ENCODE measurements at regions not wholly inside any gene's neighbourhood (a gene's known extent, or its start where the extent isn't known, plus 50 kb on each side); places are given as distances from the start of the nearest gene placed in this dataset.
"Not testable (repeated sequence)": the region's sequence is repeated elsewhere in the genome, so short reads cannot be mapped to it uniquely, and the experiment has no call there.

DNA sequence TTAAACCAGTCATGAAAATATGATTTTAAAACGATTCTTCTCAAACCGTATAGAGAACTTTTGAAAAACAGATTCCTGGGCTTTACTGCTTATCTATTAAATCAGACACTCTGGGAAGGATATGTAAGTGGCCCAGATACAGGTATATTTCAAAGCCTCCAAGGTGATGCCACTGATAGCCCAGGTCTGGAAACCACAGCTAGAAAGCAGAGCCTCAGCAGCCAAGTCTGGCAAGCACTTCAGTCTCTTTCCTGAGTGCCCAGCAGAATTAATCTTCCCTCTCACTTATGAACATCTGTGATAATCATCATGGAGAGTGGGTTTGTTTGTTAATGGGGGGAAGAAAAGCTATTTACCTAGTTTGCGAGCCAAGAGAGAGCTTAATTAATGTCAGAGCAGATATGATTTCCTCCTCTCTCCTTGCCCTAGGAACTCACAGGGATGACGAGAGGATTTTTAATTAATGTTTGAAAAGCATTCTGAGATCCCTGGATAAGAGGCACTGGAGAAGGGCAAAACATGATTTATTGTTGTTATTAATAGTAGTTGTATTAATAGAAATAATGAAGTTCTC, 368.4 kb downstream of the TLE1 start:
- DNase-seq: no peak

DNA sequence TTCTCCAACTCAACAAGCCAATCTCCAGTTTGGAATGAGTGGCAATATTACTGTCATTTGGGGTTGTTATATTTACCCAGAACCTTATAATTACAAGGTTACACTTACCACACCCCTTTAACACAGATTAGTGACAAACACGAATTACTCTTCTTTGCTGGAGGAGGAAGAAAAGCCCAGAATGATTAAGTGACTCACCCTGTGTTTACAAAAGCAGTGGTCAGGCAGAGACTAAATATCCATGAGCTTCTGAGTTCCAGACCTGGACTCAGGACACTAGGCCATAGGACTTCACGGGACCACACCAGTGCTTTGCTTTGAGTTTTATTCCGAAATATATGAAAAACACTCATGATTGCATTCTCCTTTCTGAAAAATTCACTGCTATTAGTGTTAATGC, 370.8 kb downstream of the TLE1 start:
- DNase-seq: no peak

DNA sequence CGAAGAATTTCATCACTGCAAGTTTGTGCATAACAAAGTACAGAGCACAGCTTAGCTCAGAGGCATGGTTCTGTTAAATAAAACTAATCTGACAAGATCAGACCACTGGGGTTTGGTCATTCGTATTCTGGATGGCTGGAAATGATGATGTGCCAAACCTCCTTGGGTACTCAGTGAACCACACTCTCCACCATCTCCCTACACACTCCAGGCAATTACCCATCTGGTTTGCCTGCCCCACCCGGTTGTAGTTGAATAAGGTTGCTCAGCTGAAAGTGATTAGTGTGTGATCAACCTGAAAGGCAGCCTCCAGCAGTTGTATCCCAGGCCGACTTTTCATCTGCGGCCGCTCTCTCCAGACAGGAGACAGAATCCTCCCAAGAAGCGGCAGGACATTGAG, 371.4 kb downstream of the TLE1 start:
- no peak for DNase-seq

DNA sequence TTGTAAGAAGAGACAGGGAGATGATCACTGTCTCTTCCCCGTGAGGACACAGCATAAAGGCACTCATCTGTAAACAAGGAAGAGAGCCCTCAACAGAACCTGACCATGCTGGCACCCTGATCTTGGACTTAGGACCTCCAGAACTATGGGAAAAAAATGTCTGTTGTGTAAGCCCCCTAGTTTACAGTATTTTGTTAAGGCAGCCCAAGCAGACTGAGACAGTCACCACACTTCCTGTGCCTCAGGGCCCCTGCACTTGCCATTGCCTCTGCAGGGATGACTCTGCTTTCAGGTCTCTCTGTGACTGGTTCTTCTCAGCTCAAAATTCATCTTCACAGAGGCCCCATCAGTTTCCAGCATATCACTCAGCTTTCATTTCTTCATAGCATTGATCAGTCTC, 372.1 kb downstream of the TLE1 start:
- DNase-seq: no peak

DNA sequence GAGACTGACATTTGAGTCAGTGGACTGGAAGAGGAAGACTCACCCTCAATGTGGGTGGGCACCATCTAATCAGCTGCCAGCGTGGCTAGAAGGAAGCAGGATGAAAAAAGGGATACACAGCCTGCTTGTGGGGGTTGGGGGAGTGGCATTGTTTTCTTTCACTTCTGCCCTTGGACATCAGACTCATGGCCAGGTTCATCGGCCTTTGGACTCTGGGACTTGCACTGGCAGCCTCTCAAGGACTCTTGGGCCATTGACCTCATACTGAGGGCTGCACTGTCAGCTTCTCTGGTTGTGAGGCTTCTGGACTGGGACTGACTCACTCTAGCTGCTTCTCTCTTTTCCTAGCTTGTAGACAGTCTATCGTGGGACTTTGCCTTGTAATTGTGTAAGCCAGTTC, 374.9 kb downstream of the TLE1 start:
- no peak for DNase-seq

DNA sequence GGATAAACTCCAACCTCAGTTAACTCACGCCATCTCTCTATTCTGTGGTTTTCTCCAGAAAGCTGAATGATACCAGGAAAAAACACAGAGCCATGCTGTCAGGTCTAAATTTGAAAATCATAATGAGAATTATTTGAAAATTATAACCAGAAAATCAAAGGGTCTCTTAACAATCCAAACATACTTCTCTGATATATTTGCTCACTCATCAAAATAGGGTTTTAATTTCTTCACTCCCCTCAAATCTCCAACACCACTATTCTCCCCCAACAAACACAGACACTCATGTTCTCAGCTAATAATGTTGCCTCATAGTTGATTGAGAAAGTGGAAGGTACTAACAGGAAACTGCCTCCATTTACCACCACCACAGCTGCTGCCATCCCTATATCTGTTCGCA, 375.5 kb downstream of the TLE1 start:
- no peak for DNase-seq

DNA sequence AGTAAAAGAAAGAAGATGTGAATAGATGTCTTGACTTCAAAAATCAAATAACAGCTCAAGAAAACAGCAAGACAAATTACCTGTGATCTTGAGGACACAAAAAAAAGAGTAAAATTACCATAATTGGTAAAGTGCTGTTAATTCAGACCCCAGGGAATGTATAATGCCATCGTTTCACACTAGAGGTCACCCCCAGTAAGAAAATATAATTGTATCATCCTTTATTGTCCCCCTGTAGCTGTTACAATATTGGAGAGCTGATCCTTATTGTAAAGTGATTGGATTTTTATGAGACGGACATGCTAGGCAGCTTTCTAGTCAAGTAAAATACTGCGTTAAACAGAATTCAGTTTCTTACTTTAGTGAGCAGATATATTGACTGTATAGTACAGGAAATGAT, 377.0 kb downstream of the TLE1 start:
- no peak for DNase-seq

DNA sequence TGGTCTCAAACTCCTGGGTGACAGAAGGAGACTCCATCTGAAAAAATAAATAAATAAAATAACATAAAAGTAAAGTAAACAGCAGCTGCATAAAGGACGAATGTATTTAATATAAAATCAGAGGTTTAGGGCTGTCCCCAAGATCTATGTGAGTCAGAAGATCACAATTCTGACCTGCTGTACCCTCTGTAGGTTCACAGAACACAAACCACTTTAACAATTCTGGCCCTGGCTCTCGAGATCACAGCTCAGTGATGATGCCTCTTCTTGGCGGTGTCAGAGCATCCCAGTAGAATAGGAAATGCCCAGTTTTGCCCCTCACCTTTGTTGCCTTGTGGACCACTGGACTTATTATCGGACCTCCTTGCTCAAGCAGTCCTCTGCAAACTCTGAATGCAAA, 380.9 kb downstream of the TLE1 start:
- no peak for DNase-seq

DNA sequence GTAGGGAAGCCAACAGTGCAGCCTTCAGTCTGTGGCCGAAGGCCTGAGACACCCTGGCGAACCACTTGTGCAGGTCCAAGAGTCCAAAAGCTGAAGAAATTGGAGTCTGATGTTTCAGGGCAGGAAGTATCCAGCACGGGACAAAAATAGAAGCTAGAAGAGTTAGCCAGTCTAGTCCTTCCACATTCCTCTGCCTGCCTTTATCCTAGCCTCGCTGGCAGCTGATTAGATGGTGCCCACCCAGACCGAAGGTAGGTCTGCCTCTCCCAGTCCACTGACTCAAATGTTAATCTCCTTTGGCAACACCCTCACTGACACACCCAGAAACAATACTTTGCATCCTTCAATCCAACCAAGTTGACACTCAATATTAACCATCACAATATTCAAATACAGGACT, 381.6 kb downstream of the TLE1 start:
- not testable (repeated sequence) for DNase-seq

DNA sequence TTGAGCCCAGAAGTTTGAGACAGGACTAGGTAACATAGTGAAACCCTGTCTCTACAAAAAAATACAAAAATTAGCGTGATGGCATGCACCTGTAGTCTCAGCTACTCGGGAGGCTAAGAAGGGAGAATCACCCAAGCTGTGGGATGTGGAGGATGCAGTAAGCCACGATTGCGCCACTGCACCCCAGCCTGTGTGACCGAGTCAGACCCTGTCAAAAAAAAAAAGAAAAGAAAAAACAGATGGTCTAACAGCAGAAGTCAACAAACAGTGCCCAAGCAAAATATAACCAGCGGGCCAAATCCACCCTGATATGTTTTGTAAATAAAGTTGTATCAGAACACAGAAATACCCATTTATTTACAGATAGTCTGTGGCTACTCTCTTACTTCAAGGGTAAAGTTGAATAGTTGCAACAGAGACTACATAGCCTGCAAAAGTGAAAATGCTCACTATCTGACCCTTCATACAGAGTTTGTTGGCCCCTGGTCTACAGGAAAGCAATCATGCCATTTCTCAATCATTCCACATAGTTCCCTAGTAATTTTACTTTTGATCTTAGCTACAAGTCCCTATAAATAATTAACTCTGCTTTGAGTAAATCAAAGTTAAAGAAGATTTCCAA, 383.7 kb downstream of the TLE1 start:
- no peak for DNase-seq

DNA sequence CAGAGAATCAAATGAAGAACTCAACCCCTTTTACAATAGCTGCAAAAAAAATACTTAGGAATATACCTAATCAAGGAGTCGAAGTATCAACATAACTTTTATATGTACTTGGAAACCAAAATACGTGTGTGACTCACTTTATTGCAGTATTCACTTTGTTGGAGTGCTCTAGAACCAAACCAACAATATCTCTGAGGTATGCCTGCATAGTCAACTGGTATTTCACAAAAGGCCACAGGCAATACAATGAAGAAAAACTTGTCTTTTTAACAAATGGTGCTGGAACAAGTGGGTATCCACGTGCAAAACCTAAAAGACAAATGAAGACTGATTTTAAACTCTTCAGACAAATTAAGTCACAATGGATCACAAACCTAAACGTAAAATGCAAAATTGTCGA, 385.7 kb downstream of the TLE1 start:
- no peak for DNase-seq

DNA sequence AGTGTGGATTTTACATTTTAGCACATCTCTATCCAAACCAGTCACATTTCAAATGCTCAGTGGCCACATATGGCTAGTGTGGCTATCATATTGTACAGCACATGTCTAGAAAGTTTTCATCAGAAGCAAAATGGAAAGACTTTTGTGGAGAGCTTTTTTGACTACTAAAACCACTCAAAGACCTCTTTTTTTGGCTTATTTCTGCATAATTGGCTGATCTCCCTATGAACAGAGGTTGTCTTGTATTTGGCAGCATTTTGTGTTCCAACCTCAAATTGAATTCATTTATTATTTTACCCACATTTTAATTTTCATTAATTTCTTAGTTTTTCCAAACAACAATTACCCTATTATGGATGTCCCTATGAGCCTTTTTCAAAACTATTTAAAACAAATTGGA, 395.7 kb downstream of the TLE1 start:
- DNase-seq: no peak

DNA sequence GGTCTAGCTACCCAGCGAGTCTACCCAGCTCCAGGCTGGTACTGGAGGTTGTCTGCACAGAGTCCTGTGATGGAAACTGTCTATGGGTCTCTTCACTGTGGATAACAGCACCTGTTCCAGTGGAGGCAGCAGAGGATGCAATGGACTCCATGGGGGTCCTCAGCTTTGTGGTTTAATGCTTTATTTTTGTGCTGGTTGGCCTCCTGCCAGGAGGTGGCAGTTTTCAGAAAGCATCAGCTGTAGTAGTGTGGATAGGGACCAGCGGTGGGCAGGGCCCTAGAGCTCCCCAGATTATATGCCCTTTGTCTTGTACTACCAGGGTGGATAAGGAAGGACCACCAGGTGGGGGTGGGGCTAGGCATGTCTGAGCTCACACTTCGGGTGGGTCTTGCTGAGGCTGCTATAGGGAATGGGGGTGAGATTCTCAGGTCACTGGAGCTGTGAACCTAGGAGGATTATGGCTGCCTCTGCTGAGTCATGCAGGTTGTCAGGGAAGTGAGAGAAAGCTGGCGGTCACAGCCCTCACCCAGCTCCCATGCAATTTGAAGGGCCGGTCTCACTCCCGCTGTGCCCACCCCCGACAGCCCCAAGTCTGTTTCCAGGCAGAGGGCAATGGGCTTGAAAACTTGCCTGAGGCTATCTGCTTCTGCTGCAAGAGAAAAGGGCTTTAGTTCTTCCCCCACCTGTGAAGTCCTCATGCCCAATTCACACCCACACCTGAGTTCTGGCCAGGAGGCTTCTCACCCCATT, 397.1 kb downstream of the TLE1 start:
- DNase-seq: no peak

DNA sequence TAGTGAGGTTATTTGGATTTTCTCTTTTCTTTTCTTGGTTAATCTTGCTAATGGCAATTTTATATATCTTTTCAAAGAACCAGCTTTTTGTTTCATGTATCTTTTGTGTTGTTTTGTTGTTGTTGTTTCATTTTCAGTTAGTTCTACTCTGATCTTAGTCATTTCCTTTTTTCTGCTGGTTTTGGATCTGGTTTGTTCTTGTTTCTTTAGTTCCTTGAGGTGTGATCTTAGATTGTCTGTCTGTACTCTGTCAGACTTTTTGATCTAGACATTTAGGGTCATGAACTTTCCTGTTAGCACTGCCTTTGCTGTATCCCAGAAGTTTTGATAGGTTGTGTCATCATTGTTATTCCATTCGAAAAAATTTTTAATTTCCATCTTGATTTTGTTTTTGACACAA, 399.7 kb downstream of the TLE1 start:
- no peak for DNase-seq

DNA sequence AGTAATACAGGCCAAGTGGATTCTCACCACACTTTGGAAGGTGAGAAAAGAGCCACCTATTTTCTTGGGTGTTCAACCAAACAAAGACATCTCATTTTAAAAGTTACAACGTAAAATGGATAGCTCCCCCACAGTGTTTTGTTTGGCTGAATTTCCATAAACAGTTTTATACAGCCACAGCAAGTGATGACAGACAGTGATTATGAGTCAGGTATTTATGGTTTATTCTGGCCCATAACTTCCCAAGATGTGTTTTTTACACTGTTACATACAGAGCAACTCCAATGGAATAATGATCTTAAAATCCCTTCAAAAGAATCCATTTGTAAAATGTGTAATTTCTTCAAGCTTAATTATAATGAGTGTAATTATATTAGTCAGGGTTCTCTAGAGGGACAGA, 421.3 kb downstream of the TLE1 start:
- no peak for DNase-seq

DNA sequence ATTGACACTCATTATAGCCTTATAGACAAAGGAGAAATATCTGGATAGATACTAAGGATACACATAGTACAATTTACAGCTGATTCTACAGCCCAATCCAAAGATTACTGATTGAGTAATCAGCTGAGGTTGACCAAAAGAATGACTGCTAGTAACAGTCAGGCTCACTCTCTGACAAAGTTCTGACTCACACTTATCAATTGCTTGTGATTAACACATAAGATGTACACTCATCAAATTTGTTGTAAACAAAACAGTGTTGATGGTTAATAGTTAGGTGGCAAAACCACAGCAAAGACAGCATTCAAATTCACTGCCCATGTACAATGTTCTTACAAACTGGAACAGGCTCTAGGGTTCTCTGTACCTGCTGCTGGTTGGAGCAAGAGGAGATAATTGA, 422.7 kb downstream of the TLE1 start:
- no peak for DNase-seq

DNA sequence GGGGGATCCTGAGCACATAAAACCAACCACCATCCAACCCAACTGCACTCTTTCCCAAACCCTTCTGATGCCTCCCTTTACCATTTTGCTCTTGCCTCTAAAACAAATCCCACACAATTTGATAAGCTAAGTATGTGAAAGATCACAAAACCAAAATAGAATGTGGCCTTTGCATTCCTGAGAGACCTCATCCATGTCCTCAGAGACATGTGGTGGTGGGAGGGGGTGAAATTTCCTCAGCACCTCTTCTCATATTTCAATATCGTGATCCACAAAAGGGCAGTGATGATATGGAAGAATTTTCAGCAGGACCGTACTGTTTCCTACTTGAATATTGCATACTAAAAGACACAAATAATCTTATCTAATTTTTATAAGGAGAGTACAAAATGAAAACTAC, 423.3 kb downstream of the TLE1 start:
- no peak for DNase-seq

DNA sequence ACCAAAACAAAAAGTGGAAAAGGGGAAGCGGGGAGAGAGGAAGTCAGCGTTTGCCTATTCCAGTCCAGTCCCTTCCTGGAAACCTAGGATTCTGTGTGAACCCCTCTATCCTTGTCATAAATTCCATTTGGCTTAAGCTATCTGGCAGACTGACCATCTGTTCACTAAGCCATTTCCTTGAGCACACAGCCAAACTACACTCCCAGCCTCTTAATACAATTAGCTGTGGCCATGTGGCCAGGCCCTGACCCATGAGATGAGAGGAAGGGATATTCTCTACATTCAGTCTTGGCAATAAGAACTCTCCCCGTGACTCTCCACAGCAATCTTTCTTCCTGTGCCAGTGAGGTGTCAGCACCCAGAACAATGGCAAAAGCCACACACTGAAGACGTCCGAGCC, 424.8 kb downstream of the TLE1 start:
- DNase-seq: no peak

DNA sequence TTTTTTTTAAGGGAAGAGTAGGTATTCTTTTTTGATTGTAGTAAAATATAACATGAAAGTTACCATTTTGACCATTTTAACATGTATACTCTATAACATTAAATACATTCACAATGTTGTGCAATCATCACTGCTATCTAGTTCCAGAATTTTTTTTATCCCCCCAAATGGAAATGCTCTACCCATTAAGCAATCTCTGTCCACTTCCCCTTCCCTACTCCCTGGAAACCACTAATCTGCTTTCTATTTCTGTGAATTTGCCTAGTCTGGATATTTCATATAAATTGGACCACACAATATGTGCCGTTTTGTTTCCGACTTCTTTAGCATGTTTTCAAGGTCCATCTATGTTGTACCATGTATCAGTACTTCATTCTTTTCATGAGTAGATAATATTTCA, 429.5 kb downstream of the TLE1 start:
- no peak for DNase-seq

DNA sequence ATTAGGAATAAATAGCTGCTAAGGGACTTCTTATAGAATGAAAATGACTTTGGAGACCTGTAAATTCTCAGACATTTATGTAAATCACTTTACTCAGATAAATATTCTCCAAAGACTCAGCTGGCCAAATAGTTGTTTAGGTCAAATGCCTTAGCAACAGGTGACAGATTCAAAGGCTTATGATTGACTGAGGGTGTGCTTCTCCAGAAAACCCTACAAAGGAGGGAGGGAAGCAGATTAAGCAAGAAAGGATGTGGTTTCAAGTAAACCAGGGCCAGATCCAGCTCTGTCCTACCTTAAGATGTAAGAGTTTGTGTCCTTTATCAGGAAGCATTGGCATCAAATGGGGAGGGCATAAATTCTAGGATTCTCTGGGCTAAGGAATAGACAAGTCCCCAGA, 433.0 kb downstream of the TLE1 start:
- DNase-seq: no peak

DNA sequence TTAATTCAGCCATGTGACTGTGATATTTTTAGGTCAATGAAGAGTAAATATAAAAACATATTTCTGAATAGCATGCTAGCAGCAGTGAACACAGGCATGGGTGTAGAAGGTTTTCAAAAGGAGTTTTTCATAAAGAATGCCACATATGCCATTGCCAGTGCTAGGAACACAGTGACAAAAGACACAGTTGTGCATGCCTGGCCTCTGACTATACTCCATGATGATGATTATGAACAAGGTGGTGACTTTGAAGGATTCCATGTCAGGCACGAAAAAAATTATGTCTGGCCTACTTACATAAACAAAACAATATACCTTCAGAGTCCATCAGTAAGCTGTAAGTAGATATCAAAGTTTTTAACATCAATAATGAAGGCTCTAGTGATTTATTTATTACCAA, 438.7 kb downstream of the TLE1 start:
- DNase-seq: no peak

DNA sequence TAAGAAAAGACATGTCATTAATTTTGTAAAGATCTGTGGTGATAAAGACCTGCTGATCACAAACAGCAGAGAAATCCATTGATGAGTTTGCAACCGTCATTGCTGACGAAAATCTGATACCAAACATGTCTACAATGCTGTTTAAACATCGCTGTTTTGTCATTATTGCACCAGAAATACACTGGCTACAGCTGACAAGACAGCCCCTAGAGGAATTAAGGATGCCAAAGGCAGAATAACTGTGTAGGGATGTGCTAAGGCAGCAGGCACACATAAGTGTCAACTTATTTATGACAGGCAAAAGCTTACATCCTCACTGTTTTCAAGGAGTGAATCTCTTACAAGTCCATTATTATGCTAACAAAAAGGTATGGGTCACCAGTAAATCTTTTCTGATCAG, 439.3 kb downstream of the TLE1 start:
- no peak for DNase-seq

DNA sequence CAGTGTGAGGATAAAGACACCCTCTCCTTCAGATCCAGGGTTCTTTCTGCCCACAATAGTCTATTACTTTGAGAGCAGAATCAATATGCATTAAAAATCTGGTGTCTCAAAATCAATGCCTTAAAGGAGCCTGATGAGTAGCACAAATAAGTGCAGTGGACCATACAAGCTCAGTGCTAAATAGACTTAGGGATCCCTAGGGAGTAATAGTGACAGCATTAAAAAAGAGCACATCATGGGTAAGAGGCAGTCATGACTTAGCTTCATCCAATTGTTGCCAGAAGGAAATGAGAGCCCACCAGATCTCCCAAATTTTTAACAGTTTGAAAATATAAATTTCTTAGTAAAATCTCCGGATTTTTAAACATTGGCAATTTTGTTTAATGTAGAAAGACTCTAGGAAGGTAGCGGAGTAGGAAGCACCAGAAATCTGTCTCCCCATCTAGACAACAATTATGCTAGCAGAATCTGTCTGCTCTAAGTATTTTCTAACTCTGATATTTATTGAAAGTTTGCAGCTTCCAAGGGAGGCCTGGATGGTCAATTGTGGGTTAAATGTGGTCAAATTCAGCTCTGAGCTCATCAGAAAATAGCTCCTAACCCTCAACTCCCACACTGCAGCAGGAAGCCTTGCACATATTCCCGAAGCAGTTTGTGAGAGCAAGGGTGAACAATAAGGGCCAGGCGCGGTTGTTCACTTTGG, 443.9 kb downstream of the TLE1 start:
- DNase-seq: no peak

DNA sequence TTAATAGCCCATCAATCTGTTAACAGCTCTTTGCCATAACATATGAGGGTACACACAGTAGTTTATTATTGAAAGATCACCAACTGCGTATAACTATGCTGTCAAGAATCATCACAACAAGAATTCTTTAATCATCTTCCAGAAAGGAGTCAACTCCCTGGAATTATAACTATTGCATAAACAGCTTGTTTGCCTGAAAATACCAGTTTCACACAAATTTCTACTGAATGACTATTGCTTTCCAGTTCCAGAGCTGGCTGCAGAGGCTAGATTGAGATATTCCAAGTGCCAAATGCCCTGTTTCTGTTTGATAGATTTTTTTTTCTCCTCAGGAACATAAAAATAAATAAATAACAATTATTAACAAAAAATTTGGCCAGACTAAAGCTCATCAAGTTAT, 444.7 kb downstream of the TLE1 start:
- no peak for DNase-seq

Data from activated CD4-positive, alpha-beta T cell treated with anti-CD3 and anti-CD28 coated beads, Interleukin-2, amount 50 U/mL, for 4 hours (primary cell).